ENCODE measurements at regions not wholly inside any gene's neighbourhood (a gene's known extent, or its start where the extent isn't known, plus 50 kb on each side); places are given as distances from the start of the nearest gene placed in this dataset.

DNA sequence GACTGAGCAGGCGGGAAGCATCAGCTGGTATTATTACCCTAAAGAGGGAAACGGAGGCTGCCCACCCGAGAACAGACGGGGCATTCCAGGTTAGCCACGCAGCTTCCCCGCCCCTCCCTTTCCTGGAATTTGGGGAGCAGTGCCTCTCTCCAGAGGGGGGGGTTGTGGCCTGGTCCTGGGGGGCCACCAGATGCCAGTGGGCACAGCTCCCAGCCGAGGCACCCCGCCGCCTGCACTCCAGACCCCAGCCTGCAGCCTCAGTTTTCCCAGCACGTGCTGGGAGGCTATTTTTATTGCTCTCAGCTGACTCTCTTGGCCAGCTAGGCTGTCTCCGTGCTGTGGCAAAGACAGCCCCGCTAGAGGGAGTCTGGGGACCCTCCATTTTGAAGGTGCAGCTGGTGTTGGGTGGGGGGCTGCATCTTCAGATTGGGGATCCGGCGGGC is 62.7 kb upstream of the GSE1 start:
- Histone ChIP-seq H3K4ac (ENCODE audit: low read depth, low read length) (no peak overlapping the region), H3K9ac (ENCODE audit: low read length) (no peak overlapping the region), H3K27me3 (ENCODE audit: insufficient read depth, low read length) (no peaks in the 10 kb centered on the region), H2BK5ac (ENCODE audit: low read depth, low read length, poor library complexity) (no peak overlapping the region), H3K4me2 (ENCODE audit: low read length) (no peak overlapping the region), H3K18ac (ENCODE audit: low read length) (no peak overlapping the region), H3K4me3 (ENCODE audit: low read depth, low read length) (no peak overlapping the region), H4K12ac (ENCODE audit: low read depth, low read length) (no peak overlapping the region), H2BK12ac (ENCODE audit: low read length) (no peak overlapping the region), H3K36me3 (ENCODE audit: control insufficient read depth in 1 of 2, insufficient read depth in 2 of 2, low read length in 2 of 2) (no peaks in the 10 kb centered on the region), H3K27ac (ENCODE audit: low read depth, low read length) (no peak overlapping the region), H2AK5ac (ENCODE audit: low read length) (no peak overlapping the region), H4K8ac (ENCODE audit: low read depth, low read length) (no peak overlapping the region), H2AFZ (ENCODE audit: insufficient read depth, low read length, poor library complexity) (no peak overlapping the region), H4K91ac (ENCODE audit: low read depth, low read length) (peak overlapping the region; percentile 33), H3K79me1 (ENCODE audit: low read length) (peaks cover 20% of the 10 kb centered on the region), H3K9me3 (ENCODE audit: insufficient read depth, low read depth, low read length) (no peaks in the 10 kb centered on the region), H2BK120ac (ENCODE audit: insufficient read depth, low read length, poor library complexity) (peak overlapping the region; percentile 1), H3K23ac (ENCODE audit: low read length) (no peak overlapping the region), H3K4me1 (ENCODE audit: control insufficient read depth in 1 of 2, insufficient read depth in 2 of 2, low read length in 2 of 2) (peaks cover 0 to 7% of the 10 kb centered on the region in 2 experiments), H3K79me2 (ENCODE audit: control insufficient read depth, insufficient read depth, low read length, poor library complexity) (peaks cover 4% of the 10 kb centered on the region), H3K14ac (ENCODE audit: low read length) (no peak overlapping the region)
- WGBS (ENCODE audit: extremely low coverage, insufficient coverage, insufficient read length), result no CpG with 5 or more reads among the region's 14 CpGs
- no peak for DNase-seq

DNA sequence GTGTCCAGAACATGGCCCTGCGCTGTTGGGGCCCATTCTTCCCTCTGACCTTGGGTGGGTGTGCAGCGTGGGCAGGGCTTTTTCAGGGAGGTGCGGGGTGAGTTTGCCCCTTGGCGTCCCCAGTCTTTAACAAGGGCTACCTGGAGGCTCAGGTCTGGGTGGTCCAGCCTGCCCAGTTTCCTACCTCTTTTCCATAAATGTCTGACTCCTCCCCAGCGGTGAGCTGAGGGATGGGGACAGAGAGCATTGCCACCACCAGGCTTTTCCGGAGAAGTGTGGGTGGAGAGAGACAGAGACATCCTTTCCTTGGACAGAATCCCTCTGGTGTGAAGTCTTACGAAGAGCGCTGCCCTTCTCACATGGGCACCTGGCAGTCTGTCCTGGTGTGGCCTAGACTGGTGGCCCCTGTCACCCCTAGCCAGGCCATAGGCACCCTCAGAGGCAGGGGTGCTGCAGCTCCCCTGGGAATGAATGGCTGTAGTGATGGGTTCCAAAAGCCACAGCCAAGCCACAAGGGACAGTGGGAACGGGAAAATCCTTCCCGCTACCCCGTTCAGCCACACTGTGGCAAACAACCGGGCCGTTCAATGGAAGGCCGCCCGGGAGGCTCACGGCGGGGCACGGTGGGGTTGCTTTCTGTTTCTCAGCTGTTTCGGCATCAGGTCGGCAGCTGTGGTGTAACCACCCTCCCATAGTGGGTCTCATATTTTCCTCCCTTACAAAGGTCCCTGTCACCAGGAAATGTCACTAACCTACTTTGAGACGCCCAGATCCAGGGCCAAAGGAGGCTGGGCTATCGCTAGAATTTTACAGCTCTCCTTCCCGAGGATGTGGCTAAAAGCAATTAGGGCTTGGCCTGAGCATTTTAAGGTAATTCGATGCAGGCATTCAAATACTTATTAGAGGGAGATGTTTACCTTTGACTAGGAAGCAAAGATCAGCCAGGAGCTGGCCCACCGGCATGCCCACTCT is 61.9 kb upstream of the GSE1 start:
- Histone ChIP-seq H2BK120ac (ENCODE audit: insufficient read depth, low read length, poor library complexity) (peak overlapping the region; percentile 35), H3K79me1 (ENCODE audit: low read length) (peaks cover 23% of the 10 kb centered on the region), H4K91ac (ENCODE audit: low read depth, low read length) (peak overlapping the region; percentile 20), H3K14ac (ENCODE audit: low read length) (peak overlapping the region; percentile 7), H3K9me3 (ENCODE audit: insufficient read depth, low read depth, low read length) (no peaks in the 10 kb centered on the region), H3K4me2 (ENCODE audit: low read length) (no peak overlapping the region), H2AK5ac (ENCODE audit: low read length) (peak overlapping the region; percentile 52), H2BK5ac (ENCODE audit: low read depth, low read length, poor library complexity) (no peak overlapping the region), H3K27ac (ENCODE audit: low read depth, low read length) (no peak overlapping the region), H2AFZ (ENCODE audit: insufficient read depth, low read length, poor library complexity) (no peak overlapping the region), H2BK12ac (ENCODE audit: low read length) (peak overlapping the region; percentile 23), H4K8ac (ENCODE audit: low read depth, low read length) (peak overlapping the region; percentile 7), H3K9ac (ENCODE audit: low read length) (no peak overlapping the region), H3K23ac (ENCODE audit: low read length) (no peak overlapping the region), H3K4me3 (ENCODE audit: low read depth, low read length) (no peak overlapping the region), H3K27me3 (ENCODE audit: insufficient read depth, low read length) (no peaks in the 10 kb centered on the region), H3K4me1 (ENCODE audit: control insufficient read depth in 1 of 2, insufficient read depth in 2 of 2, low read length in 2 of 2) (peaks cover 0 to 7% of the 10 kb centered on the region in 2 experiments), H3K18ac (ENCODE audit: low read length) (peak overlapping the region; percentile 16), H3K36me3 (ENCODE audit: control insufficient read depth in 1 of 2, insufficient read depth in 2 of 2, low read length in 2 of 2) (no peaks in the 10 kb centered on the region), H4K12ac (ENCODE audit: low read depth, low read length) (no peak overlapping the region), H3K4ac (ENCODE audit: low read depth, low read length) (no peak overlapping the region), H3K79me2 (ENCODE audit: control insufficient read depth, insufficient read depth, low read length, poor library complexity) (peaks cover 7% of the 10 kb centered on the region)
- no CpG with 5 or more reads among the region's 25 CpGs for WGBS (ENCODE audit: extremely low coverage, insufficient coverage, insufficient read length)
- DNase-seq, result peak in 1 of 2 donors; percentile 54

DNA sequence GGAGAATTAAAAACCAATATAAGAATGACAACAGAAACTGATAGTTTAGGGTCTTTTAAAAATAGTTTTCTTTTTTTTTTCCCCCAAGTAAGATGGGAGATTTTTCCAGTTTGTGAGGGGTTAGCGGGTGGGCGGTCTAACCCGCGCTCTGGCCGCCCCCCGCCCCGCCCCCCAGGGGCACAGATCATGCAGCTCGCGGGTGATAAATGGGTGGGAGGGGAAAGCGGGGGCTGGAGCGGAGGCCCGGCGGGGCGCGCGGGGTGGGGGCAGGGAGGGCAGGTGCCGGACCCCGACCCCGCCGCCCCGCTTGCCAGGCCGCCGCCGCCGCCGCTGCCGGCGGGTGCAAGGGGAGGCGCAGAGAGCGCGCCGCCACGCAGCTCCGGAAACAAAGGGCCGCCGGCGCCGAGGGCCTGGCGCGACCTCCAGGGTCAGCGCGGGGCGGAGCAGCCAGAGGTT is 60.1 kb upstream of the GSE1 start:
- Histone ChIP-seq H3K23ac (ENCODE audit: low read length) (no peak overlapping the region), H2BK12ac (ENCODE audit: low read length) (no peak overlapping the region), H4K91ac (ENCODE audit: low read depth, low read length) (peak overlapping the region; percentile 98), H3K36me3 (ENCODE audit: control insufficient read depth in 1 of 2, insufficient read depth in 2 of 2, low read length in 2 of 2) (no peaks in the 10 kb centered on the region), H2AK5ac (ENCODE audit: low read length) (no peak overlapping the region), H3K27me3 (ENCODE audit: insufficient read depth, low read length) (no peaks in the 10 kb centered on the region), H3K27ac (ENCODE audit: low read depth, low read length) (peak overlapping the region; percentile 87), H3K4me2 (ENCODE audit: low read length) (peak overlapping the region; percentile 96), H3K9ac (ENCODE audit: low read length) (no peak overlapping the region), H3K79me2 (ENCODE audit: control insufficient read depth, insufficient read depth, low read length, poor library complexity) (peaks cover 12% of the 10 kb centered on the region), H3K18ac (ENCODE audit: low read length) (no peak overlapping the region), H3K14ac (ENCODE audit: low read length) (no peak overlapping the region), H2BK120ac (ENCODE audit: insufficient read depth, low read length, poor library complexity) (no peak overlapping the region), H2BK5ac (ENCODE audit: low read depth, low read length, poor library complexity) (peak overlapping the region; percentile 97), H3K4me1 (ENCODE audit: control insufficient read depth in 1 of 2, insufficient read depth in 2 of 2, low read length in 2 of 2) (peaks cover 0 to 12% of the 10 kb centered on the region in 2 experiments), H2AFZ (ENCODE audit: insufficient read depth, low read length, poor library complexity) (no peak overlapping the region), H3K9me3 (ENCODE audit: insufficient read depth, low read depth, low read length) (no peaks in the 10 kb centered on the region), H3K4ac (ENCODE audit: low read depth, low read length) (no peak overlapping the region), H3K79me1 (ENCODE audit: low read length) (peaks cover 35% of the 10 kb centered on the region), H4K8ac (ENCODE audit: low read depth, low read length) (no peak overlapping the region), H4K12ac (ENCODE audit: low read depth, low read length) (no peak overlapping the region), H3K4me3 (ENCODE audit: low read depth, low read length) (peak overlapping the region; percentile 71)
- peak in 1 of 2 donors; percentile 75 for DNase-seq
- no CpG with 5 or more reads among the region's 43 CpGs for WGBS (ENCODE audit: extremely low coverage, insufficient coverage, insufficient read length)

DNA sequence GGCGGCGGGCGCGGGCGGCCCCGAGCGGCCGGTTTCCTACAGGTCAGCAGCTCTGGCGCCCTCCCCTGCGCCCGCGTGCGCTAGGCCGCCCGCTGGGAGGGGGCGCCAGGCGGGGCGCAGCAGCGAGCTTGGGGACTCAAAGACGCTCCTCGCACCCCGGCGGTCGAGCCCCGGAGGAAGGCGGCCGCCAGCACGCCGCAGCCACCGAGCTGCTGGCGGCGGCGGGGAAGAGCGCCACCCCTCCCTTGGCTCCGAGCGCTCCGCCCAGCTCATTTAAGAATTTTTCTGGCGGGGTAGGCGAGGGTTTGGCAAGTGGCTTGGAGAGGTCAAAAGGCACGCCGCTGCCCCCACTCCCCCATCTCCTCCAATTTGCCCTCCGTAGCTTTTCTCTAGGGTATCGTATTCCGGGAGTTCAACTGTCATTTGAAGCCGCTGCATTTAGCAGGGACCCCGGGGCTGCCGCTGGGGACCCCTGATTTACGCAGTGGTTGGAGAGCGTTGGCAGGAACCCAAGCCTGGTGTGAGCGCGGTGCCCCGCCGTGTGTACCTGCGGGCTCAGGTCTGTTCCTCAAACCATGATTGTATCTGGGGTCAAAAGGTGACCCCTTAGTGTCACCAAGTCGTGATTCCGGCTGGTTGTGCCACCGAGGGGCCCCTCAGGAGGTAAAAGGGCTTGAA is 59.5 kb upstream of the GSE1 start:
- Histone ChIP-seq H2AK5ac (ENCODE audit: low read length) (peak overlapping the region; percentile 71), H3K79me2 (ENCODE audit: control insufficient read depth, insufficient read depth, low read length, poor library complexity) (peaks cover 15% of the 10 kb centered on the region), H4K8ac (ENCODE audit: low read depth, low read length) (peak overlapping the region; percentile 13), H3K9ac (ENCODE audit: low read length) (peak overlapping the region; percentile 37), H3K4ac (ENCODE audit: low read depth, low read length) (peak overlapping the region; percentile 74), H2BK5ac (ENCODE audit: low read depth, low read length, poor library complexity) (peak overlapping the region; percentile 97), H3K27ac (ENCODE audit: low read depth, low read length) (peak overlapping the region; percentile 87), H3K36me3 (ENCODE audit: control insufficient read depth in 1 of 2, insufficient read depth in 2 of 2, low read length in 2 of 2) (no peaks in the 10 kb centered on the region), H3K9me3 (ENCODE audit: insufficient read depth, low read depth, low read length) (no peaks in the 10 kb centered on the region), H3K4me3 (ENCODE audit: low read depth, low read length) (peak overlapping the region; percentile 71), H3K4me2 (ENCODE audit: low read length) (peak overlapping the region; percentile 96), H2BK12ac (ENCODE audit: low read length) (peak overlapping the region; percentile 11), H3K14ac (ENCODE audit: low read length) (peak overlapping the region; percentile 88), H2AFZ (ENCODE audit: insufficient read depth, low read length, poor library complexity) (peak overlapping the region; percentile 74), H3K4me1 (ENCODE audit: control insufficient read depth in 1 of 2, insufficient read depth in 2 of 2, low read length in 2 of 2) (peaks cover 3 to 14% of the 10 kb centered on the region in 2 experiments), H3K23ac (ENCODE audit: low read length) (no peak overlapping the region), H3K27me3 (ENCODE audit: insufficient read depth, low read length) (no peaks in the 10 kb centered on the region), H3K79me1 (ENCODE audit: low read length) (peaks cover 40% of the 10 kb centered on the region), H3K18ac (ENCODE audit: low read length) (peak overlapping the region; percentile 84), H4K12ac (ENCODE audit: low read depth, low read length) (peak overlapping the region; percentile 84), H4K91ac (ENCODE audit: low read depth, low read length) (peak overlapping the region; percentile 98), H2BK120ac (ENCODE audit: insufficient read depth, low read length, poor library complexity) (peak overlapping the region; percentile 12)
- peak; percentile 70 to 78 for DNase-seq
- no CpG with 5 or more reads among the region's 57 CpGs for WGBS (ENCODE audit: extremely low coverage, insufficient coverage, insufficient read length)

Data from trophoblast cell (in vitro differentiated cells and primary cell).